HG03469 (cell line): ENCODE measurements at regions not wholly inside any gene's neighbourhood (a gene's known extent, or its start where the extent isn't known, plus 50 kb on each side); places are given as distances from the start of the nearest gene placed in this dataset.

Experiments
- ATAC-seq: cut with Tn5 transposase; IDR thresholded peaks from one replicate; pipeline ENCODE4 v1.9.1; 2021; ENCODE audit warnings: mild to moderate bottlenecking, moderate library complexity, moderate number of reproducible peaks; ENCODE audit not compliant: unreplicated experiment

GRCh38 chr5:146940295-146940694 lies 61.7 kb upstream of the PPP2R2B start:
- ATAC-seq: no peak

GRCh38 chr5:146944019-146944418 lies 65.5 kb upstream of the PPP2R2B start:
- no peak for ATAC-seq

DNA sequence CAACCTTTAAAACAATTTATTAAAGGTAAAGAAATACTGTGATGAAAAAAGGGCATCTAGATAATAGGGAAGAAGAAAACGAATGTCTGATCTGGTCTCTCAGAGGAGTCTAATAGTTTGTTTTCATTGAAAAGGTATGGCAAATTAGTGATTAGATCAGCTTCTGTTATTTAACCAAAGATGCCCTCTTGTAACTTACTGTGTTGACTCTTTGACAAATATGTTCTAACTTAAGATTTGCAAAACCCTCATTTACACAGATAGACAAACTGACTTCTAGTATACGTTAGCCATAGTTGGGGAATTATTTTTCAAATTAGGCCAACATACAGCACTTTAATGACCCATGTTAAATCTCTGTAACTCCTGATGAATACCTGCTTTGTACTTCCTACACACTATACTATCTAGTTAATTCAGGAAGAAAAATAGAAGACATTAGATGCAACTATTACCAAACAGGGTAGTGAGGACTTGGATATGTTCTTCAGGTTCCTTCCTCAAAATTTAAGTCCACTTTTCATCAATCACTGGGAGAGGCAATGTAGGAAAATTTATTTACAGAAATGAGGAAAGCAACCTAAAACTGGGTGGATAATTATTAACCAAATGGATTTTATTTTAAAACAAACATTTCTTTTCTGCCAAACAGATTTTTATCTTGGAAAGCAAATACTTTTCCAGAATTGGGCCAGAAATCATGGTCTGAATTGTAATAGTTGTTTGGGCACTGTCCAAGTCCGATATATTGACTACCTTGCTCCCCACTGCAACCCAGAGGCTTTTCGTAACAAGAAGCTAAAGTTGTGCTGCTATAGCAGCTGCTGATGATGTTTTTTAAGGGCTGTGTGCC lies 66.4 kb upstream of the PPP2R2B start:
- ATAC-seq: no peak

DNA sequence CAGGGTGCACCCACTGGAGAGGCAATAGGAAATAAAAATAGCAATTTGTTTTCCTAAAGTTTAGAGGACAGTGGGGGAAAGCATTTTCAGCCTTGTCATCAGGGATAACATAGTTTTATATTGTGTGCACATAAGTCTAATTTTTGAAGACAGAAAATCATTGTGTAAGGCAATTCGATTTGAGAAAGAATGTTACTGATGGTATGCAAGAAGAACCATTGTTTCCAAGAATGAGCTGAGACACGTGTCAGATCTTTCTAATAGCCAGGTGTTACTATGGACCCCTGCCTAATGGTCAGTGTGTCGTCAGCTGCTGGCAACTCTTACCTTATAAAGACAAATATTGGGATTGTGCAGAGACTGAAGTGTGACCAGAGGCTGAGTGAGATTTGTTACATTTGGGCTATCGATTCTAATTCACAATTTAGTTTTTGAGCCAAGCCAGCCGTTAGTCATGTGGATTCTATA lies 67.1 kb upstream of the PPP2R2B start:
- ATAC-seq: no peak

- peak; percentile 54 for ATAC-seq
Observed at GRCh38 chr5:146947181-146947941, 68.8 kb upstream of the PPP2R2B start.

- ATAC-seq: no peak
Observed at GRCh38 chr5:146948666-146949065, 70.1 kb upstream of the PPP2R2B start.

- no peak for ATAC-seq
Observed at GRCh38 chr5:146952168-146952567, 73.6 kb upstream of the PPP2R2B start.

DNA sequence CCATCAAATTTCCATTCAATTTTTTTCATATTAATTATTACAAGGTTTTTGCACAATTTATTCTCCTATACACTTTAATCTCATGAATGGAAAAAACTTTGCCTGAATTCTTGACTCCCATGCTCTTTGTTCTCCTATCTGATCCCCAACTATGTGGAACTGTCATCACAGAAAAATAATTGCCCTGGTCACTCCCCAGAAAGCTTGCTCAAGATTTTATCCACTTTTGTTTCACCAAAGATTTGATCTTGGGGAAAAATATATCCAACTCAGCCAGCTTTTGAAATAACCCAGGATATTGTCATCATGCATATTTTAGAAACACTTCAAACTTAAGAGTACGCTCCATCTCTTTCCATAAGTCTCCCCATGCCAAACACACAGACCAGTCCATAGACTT lies 77.7 kb upstream of the PPP2R2B start:
- ATAC-seq: no peak

DNA sequence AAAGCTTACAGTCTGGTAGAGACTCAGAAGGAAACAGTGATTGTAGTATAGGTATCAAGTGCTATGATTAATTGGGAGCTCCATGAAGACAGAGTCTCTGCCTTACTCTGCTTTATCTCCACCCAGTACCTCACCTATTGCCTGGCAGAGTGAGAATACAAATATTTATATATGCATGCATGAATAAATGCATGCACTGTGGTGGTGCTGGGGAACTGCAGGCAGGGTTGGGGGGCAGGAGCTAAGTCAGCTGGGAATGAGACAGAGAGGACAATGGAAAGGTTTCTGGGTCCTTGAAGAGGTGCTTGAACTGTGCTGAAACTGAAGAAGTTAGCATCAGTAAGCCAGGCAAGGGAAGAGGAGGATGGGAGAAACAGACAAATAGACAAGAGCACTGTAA lies 80.8 kb upstream of the PPP2R2B start:
- ATAC-seq: no peak

DNA sequence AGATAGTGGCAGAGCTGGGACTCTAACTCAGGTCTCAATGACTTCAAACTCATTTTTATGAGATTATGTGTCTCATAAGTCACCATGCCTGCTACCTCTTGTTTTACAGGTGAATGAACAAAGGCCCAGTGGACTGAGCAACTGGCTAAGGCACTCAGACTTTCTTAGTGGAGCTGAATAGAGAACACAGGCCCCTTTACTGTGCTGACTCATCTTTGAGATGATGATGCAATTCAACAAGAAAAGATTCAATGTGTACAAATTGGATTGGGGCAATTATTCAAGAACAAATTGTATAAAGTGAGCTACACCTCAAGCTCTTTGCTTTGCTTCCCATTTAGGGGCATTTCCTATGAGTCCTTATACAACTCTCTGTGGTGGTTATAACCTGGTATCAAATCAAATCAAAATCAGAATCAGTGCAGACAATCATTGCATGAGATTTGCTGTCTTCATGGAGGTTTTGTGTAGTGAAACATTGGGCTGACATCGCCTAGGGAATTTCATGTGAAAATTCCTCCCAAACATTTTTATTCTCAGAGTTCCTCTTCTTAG lies 84.3 kb upstream of the PPP2R2B start:
- no peak for ATAC-seq

GRCh38 chr5:146965761-146966659 lies 87.5 kb upstream of the PPP2R2B start:
- ATAC-seq: peak; percentile 97

GRCh38 chr5:146967646-146968045 lies 89.1 kb upstream of the PPP2R2B start:
- no peak for ATAC-seq

DNA sequence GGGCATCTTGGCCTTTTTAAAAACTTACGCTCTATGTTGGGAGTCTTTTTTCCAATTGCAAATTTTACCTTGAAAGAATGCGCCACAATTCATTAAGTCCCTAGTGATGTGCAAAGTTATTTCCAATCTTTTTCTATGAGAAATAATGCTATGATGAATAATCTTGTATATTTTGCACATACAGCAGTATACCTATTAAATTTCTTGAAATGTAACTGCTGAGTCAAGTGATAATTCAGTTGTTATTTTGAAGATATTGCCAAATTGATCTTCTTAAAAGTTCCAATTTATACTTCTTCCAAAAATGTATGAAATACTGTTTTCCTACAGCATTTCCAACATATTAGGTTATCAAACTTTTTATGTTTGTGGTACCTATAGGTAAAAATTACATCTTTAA lies 92.8 kb upstream of the PPP2R2B start:
- ATAC-seq: no peak

GRCh38 chr5:146986469-146986868 lies 107.9 kb upstream of the PPP2R2B start:
- ATAC-seq: no peak

GRCh38 chr5:146993876-146994530 lies 115.4 kb upstream of the PPP2R2B start:
- no peak for ATAC-seq

DNA sequence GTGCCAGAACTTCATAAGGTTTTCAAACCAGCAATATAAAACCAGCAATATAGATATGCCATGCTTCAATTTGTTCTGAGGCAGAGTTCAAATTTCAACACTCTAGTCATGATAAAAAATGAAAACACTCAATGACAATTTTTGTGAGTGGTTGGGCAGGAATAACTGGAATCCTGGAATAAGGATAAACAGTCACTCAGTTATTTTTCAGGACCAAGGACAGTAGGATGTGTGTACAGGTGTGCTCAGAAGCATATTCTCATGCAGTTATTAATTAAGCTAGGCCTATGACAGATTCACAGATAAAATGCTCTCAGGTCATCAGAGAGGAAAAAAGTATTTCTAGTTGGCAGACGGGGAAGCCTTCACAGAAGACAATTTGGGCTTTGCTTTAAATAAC lies 117.3 kb upstream of the PPP2R2B start:
- no peak for ATAC-seq

DNA sequence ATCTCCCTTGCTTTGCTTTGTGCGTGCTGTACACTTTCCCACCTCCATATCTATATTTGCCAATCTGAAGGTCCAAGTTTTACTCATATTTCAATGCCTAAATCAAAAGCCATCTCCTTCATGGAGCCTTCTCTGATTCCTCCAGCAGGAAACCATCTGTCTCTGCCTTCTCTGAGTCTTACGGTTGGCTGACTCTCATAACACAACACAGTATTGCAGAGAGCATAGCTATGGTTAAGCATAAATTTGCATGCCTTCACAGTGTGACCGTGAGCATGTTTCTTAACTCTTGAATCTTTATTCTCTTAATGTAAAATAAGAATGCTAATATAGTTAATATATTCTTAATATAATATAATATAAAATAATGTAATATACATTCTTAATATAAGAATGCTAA lies 136.8 kb upstream of the PPP2R2B start:
- ATAC-seq: no peak

- ATAC-seq: no peak
Observed at GRCh38 chr5:147017191-147017590, 138.6 kb upstream of the PPP2R2B start.

- ATAC-seq: no peak
Observed at GRCh38 chr5:147017621-147018020, 139.1 kb upstream of the PPP2R2B start.

- ATAC-seq: no peak
Observed at GRCh38 chr5:147018812-147019211, 140.3 kb upstream of the PPP2R2B start.
